Ishikawa (cell line): ENCODE measurements at regions not wholly inside any gene's neighbourhood (a gene's known extent, or its start where the extent isn't known, plus 50 kb on each side); places are given as distances from the start of the nearest gene placed in this dataset.

Experiments used
- CEBPB ChIP-seq: IDR thresholded peaks from 2 replicates; pipeline ENCODE4 v1.6.1; 2012
- CREB1 ChIP-seq: IDR thresholded peaks from 2 replicates; pipeline ENCODE4 v1.6.1; 2012; ENCODE audit warnings: low read depth
- EP300 ChIP-seq: IDR thresholded peaks from 2 replicates; pipeline ENCODE4 v1.6.1; 2012; ENCODE audit warnings: borderline replicate concordance
- MAX ChIP-seq: IDR thresholded peaks from 2 replicates; pipeline ENCODE4 v1.6.1; 2012
- NFIC ChIP-seq: IDR thresholded peaks from 2 replicates; pipeline ENCODE4 v1.6.1; 2012
- RAD21 ChIP-seq: IDR thresholded peaks from 2 replicates; pipeline ENCODE4 v1.6.1; 2012; ENCODE audit warnings: low read depth
- TAF1 ChIP-seq: IDR thresholded peaks from 2 replicates; pipeline ENCODE4 v1.6.1; 2012; ENCODE audit warnings: low read depth, mild to moderate bottlenecking
- YY1 ChIP-seq: IDR thresholded peaks from 2 replicates; pipeline ENCODE4 v1.6.1; 2012; ENCODE audit warnings: low read depth
- TF ChIP-seq, protein P1 (sequence below): IDR thresholded peaks from 2 replicates; pipeline ENCODE4 v1.6.1; 2012; ENCODE audit warnings: low read depth, mild to moderate bottlenecking

DNA sequence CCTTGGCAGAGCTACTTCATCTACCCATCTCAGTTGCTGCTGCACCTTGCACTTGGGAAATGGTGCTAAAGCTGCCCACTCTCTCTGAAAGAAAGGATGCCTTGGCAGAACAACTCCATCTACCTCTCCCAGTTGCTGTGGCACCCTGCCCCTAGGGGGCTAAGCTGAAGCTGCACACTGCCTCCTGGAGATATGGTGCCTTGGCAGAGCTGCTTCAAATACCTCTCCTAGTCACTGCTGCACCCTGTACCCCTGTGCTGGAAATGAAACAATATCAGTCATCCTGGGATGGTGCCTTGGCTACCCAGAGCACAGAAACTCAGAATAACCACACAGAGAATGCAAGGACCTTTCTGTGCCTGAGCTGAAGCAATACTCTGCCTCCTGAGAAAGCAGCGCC is 615.8 kb downstream of the DIAPH3 start:
- TF ChIP-seq TAF1 (no peak), MAX (no peak), EP300 (no peak), RAD21 (no peak), CEBPB (no peak), NFIC (no peak), CREB1 (no peak), YY1 (no peak)
- TF ChIP-seq, protein P1, sequence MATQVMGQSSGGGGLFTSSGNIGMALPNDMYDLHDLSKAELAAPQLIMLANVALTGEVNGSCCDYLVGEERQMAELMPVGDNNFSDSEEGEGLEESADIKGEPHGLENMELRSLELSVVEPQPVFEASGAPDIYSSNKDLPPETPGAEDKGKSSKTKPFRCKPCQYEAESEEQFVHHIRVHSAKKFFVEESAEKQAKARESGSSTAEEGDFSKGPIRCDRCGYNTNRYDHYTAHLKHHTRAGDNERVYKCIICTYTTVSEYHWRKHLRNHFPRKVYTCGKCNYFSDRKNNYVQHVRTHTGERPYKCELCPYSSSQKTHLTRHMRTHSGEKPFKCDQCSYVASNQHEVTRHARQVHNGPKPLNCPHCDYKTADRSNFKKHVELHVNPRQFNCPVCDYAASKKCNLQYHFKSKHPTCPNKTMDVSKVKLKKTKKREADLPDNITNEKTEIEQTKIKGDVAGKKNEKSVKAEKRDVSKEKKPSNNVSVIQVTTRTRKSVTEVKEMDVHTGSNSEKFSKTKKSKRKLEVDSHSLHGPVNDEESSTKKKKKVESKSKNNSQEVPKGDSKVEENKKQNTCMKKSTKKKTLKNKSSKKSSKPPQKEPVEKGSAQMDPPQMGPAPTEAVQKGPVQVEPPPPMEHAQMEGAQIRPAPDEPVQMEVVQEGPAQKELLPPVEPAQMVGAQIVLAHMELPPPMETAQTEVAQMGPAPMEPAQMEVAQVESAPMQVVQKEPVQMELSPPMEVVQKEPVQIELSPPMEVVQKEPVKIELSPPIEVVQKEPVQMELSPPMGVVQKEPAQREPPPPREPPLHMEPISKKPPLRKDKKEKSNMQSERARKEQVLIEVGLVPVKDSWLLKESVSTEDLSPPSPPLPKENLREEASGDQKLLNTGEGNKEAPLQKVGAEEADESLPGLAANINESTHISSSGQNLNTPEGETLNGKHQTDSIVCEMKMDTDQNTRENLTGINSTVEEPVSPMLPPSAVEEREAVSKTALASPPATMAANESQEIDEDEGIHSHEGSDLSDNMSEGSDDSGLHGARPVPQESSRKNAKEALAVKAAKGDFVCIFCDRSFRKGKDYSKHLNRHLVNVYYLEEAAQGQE = no peak
